ENCODE measurements at regions not wholly inside any gene's neighbourhood (a gene's known extent, or its start where the extent isn't known, plus 50 kb on each side); places are given as distances from the start of the nearest gene placed in this dataset.
A peak's percentile ranks its signal among the peaks of the same experiment; 100 is the strongest.
"Not testable (repeated sequence)": the region's sequence is repeated elsewhere in the genome, so short reads cannot be mapped to it uniquely, and the experiment has no call there.

DNA sequence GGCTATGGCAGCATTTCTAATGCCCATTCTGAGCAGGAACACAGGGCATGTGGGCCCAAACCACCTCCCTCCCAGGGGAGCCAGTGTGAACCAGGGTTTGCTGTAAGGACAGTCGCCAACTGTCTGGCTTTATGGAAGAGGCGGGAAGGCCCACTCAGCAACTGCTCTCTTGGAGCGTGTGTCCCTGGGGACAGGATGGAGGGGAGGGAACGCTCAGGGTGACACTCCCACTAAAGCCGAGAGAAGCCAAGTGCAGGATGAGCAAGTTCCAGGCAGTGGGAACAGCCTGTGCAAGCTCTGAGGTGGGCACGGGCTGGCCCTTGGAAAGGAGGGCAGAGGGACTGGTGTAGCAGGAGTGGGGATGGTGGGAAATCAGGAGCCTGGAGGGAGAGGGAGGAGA is 233.0 kb upstream of the FRG2C start:
- H3K9ac ChIP-seq (ENCODE audit: low read length); H4K20me1 ChIP-seq (ENCODE audit: control insufficient read depth, insufficient read depth, low read length, poor library complexity, severe bottlenecking); CTCF ChIA-PET; H3K4me3 ChIP-seq (ENCODE audit: control extremely low read depth in 1 of 5, extremely low read depth in 1 of 5, insufficient read depth in 1 of 5, low read depth in 2 of 5, low read length in 4 of 5); H3K27ac Mint-ChIP-seq; H2AFZ ChIP-seq (ENCODE audit: insufficient read depth, low read depth, low read length, poor library complexity, severe bottlenecking); intact Hi-C loops (cut with micrococcal nuclease); H3K4me2 ChIP-seq (replicated peaks; ENCODE audit: low read depth, low read length, poor library complexity, severe bottlenecking); H3K4me1 ChIP-seq (ENCODE audit: control insufficient read depth in 2 of 2, insufficient read depth in 2 of 2, low read length in 2 of 2); POLR2A ChIA-PET; H3K9me3 ChIP-seq (ENCODE audit: control extremely low read depth in 1 of 3, control insufficient read depth in 2 of 3, insufficient read depth in 1 of 3, low read length in 2 of 3); ATAC-seq (ENCODE audit: low read depth); H3K27me3 Mint-ChIP-seq; H3K9me3 Mint-ChIP-seq (ENCODE audit: insufficient read depth); H3K36me3 ChIP-seq (replicated peaks in 1 of 2; ENCODE audit: control extremely low read depth in 1 of 2, control insufficient read depth in 1 of 2, extremely low read depth in 1 of 2, insufficient read depth in 2 of 2, low read length in 1 of 2); H3K27me3 ChIP-seq (replicated peaks in 1 of 4; ENCODE audit: control extremely low read depth in 1 of 4, control insufficient read depth in 3 of 4, insufficient read depth in 4 of 4, low read length in 3 of 4); H3K4me3 Mint-ChIP-seq; H3K79me2 ChIP-seq (ENCODE audit: control insufficient read depth, insufficient read depth, low read length); H3K4me1 Mint-ChIP-seq; DNase-seq; H3K27ac ChIP-seq (ENCODE audit: low read length in 2 of 2): not testable (repeated sequence)
- WGBS (ENCODE audit: insufficient coverage) = 95% methylated on average over 6 of the region's 6 CpGs

DNA sequence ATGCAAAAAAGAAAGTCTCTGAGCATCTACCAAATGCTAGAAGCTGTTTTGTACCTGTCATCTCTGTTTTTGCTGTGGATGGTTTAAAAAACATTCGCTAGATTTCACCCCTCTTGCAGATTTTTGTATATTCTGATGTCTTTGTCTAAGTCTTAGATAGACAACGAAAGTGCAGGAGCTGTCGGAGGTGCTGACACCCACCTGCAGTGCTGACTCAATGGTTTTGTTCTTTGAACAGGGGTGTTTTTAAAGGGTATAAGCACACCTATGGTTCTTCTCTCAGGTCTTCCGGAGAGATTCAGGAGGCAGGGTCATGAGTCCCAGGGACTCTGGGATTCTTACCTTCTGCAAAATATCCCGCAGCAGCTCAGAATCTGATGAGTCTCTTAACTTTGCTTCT is 231.7 kb upstream of the FRG2C start:
- H3K9me3 Mint-ChIP-seq (ENCODE audit: insufficient read depth); CTCF ChIA-PET: not testable (repeated sequence)

GRCh38 chr3:75432885-75433284 is 231.2 kb upstream of the FRG2C start:
- H3K27ac Mint-ChIP-seq; H3K27me3 Mint-ChIP-seq; ATAC-seq (ENCODE audit: low read depth); DNase-seq; H3K9ac ChIP-seq (ENCODE audit: low read length); H2AFZ ChIP-seq (ENCODE audit: insufficient read depth, low read depth, low read length, poor library complexity, severe bottlenecking); H3K27ac ChIP-seq (ENCODE audit: low read length in 2 of 2); POLR2A ChIA-PET; H3K4me2 ChIP-seq (replicated peaks; ENCODE audit: low read depth, low read length, poor library complexity, severe bottlenecking); H3K9me3 Mint-ChIP-seq (ENCODE audit: insufficient read depth); H3K79me2 ChIP-seq (ENCODE audit: control insufficient read depth, insufficient read depth, low read length); CTCF ChIA-PET; intact Hi-C loops (cut with micrococcal nuclease); H3K4me3 ChIP-seq (ENCODE audit: control extremely low read depth in 1 of 5, extremely low read depth in 1 of 5, insufficient read depth in 1 of 5, low read depth in 2 of 5, low read length in 4 of 5); H3K4me1 ChIP-seq (ENCODE audit: control insufficient read depth in 2 of 2, insufficient read depth in 2 of 2, low read length in 2 of 2); H3K36me3 ChIP-seq (replicated peaks in 1 of 2; ENCODE audit: control extremely low read depth in 1 of 2, control insufficient read depth in 1 of 2, extremely low read depth in 1 of 2, insufficient read depth in 2 of 2, low read length in 1 of 2); H3K9me3 ChIP-seq (ENCODE audit: control extremely low read depth in 1 of 3, control insufficient read depth in 2 of 3, insufficient read depth in 1 of 3, low read length in 2 of 3); H3K27me3 ChIP-seq (replicated peaks in 1 of 4; ENCODE audit: control extremely low read depth in 1 of 4, control insufficient read depth in 3 of 4, insufficient read depth in 4 of 4, low read length in 3 of 4); H4K20me1 ChIP-seq (ENCODE audit: control insufficient read depth, insufficient read depth, low read length, poor library complexity, severe bottlenecking): not testable (repeated sequence)
- Mint-ChIP-seq H3K4me1 (peaks cover 11% of the 10 kb centered on the region), H3K4me3 (peak overlapping the region; percentile 100)
- 96% methylated on average over 6 of the region's 8 CpGs for WGBS (ENCODE audit: insufficient coverage)

More for the DNA sequence above, 231.7 kb upstream of the FRG2C start:
- H3K27ac Mint-ChIP-seq; POLR2A ChIA-PET; H3K27me3 ChIP-seq (replicated peaks in 1 of 4; ENCODE audit: control extremely low read depth in 1 of 4, control insufficient read depth in 3 of 4, insufficient read depth in 4 of 4, low read length in 3 of 4); H3K79me2 ChIP-seq (ENCODE audit: control insufficient read depth, insufficient read depth, low read length); H3K4me3 Mint-ChIP-seq; H3K27me3 Mint-ChIP-seq; H3K4me1 ChIP-seq (ENCODE audit: control insufficient read depth in 2 of 2, insufficient read depth in 2 of 2, low read length in 2 of 2); H3K4me2 ChIP-seq (replicated peaks; ENCODE audit: low read depth, low read length, poor library complexity, severe bottlenecking); H4K20me1 ChIP-seq (ENCODE audit: control insufficient read depth, insufficient read depth, low read length, poor library complexity, severe bottlenecking); H3K36me3 ChIP-seq (replicated peaks in 1 of 2; ENCODE audit: control extremely low read depth in 1 of 2, control insufficient read depth in 1 of 2, extremely low read depth in 1 of 2, insufficient read depth in 2 of 2, low read length in 1 of 2); DNase-seq; H3K9ac ChIP-seq (ENCODE audit: low read length); intact Hi-C loops (cut with micrococcal nuclease); H3K4me3 ChIP-seq (ENCODE audit: control extremely low read depth in 1 of 5, extremely low read depth in 1 of 5, insufficient read depth in 1 of 5, low read depth in 2 of 5, low read length in 4 of 5); H3K9me3 ChIP-seq (ENCODE audit: control extremely low read depth in 1 of 3, control insufficient read depth in 2 of 3, insufficient read depth in 1 of 3, low read length in 2 of 3); H3K27ac ChIP-seq (ENCODE audit: low read length in 2 of 2); ATAC-seq (ENCODE audit: low read depth); H2AFZ ChIP-seq (ENCODE audit: insufficient read depth, low read depth, low read length, poor library complexity, severe bottlenecking): not testable (repeated sequence)
- peaks cover 11% of the 10 kb centered on the region for H3K4me1 Mint-ChIP-seq
- 100% methylated on average over 2 of the region's 5 CpGs for WGBS (ENCODE audit: insufficient coverage)

GRCh38 chr3:75433295-75433694 is 230.8 kb upstream of the FRG2C start:
- H3K4me1 ChIP-seq (ENCODE audit: control insufficient read depth in 2 of 2, insufficient read depth in 2 of 2, low read length in 2 of 2); H3K4me3 ChIP-seq (ENCODE audit: control extremely low read depth in 1 of 5, extremely low read depth in 1 of 5, insufficient read depth in 1 of 5, low read depth in 2 of 5, low read length in 4 of 5); H3K9me3 ChIP-seq (ENCODE audit: control extremely low read depth in 1 of 3, control insufficient read depth in 2 of 3, insufficient read depth in 1 of 3, low read length in 2 of 3); ATAC-seq (ENCODE audit: low read depth); POLR2A ChIA-PET; H3K79me2 ChIP-seq (ENCODE audit: control insufficient read depth, insufficient read depth, low read length); CTCF ChIA-PET; H3K9me3 Mint-ChIP-seq (ENCODE audit: insufficient read depth); H3K27me3 Mint-ChIP-seq; H3K36me3 ChIP-seq (replicated peaks in 1 of 2; ENCODE audit: control extremely low read depth in 1 of 2, control insufficient read depth in 1 of 2, extremely low read depth in 1 of 2, insufficient read depth in 2 of 2, low read length in 1 of 2); intact Hi-C loops (cut with micrococcal nuclease); H3K9ac ChIP-seq (ENCODE audit: low read length); H3K27me3 ChIP-seq (replicated peaks in 1 of 4; ENCODE audit: control extremely low read depth in 1 of 4, control insufficient read depth in 3 of 4, insufficient read depth in 4 of 4, low read length in 3 of 4); DNase-seq; H3K27ac ChIP-seq (ENCODE audit: low read length in 2 of 2); H4K20me1 ChIP-seq (ENCODE audit: control insufficient read depth, insufficient read depth, low read length, poor library complexity, severe bottlenecking); H2AFZ ChIP-seq (ENCODE audit: insufficient read depth, low read depth, low read length, poor library complexity, severe bottlenecking); H3K27ac Mint-ChIP-seq; H3K4me2 ChIP-seq (replicated peaks; ENCODE audit: low read depth, low read length, poor library complexity, severe bottlenecking): not testable (repeated sequence)
- peaks cover 11% of the 10 kb centered on the region for H3K4me1 Mint-ChIP-seq
- peak overlapping the region; percentile 100 for H3K4me3 Mint-ChIP-seq
- WGBS (ENCODE audit: insufficient coverage) = 100% methylated on average over 2 of the region's 3 CpGs
